Esophagus squamous epithelium (tissue), 5 donors: ENCODE measurements at regions not wholly inside any gene's neighbourhood (a gene's known extent, or its start where the extent isn't known, plus 50 kb on each side); places are given as distances from the start of the nearest gene placed in this dataset.

Experiments
- DNase-seq: peaks from one replicate; lab custom pipeline; 2025; lab: John Stamatoyannopoulos, UW
- H3K27ac ChIP-seq, 4 donors: fragments of 200-600 bp; sonication (generic); one replicate each; pipeline ENCODE4 v1.5.1; 2016 to 2019; ENCODE audit warnings: mild to moderate bottlenecking in 1 of 4
- H3K27me3 ChIP-seq, 4 donors: fragments of 200-600 bp; sonication (generic); 1 replicate in 3 of 4; 2 replicates in 1 of 4; pipeline versions ENCODE4 v1.5.1 to v1.6.0; 2017 to 2021; ENCODE audit warnings: antibody characterized with exemption in 1 of 4
- H3K36me3 ChIP-seq, 3 donors: fragments of 200-600 bp; sonication (generic); one replicate each; pipeline ENCODE4 v1.5.1; 2016 to 2019
- H3K4me1 ChIP-seq, 3 donors: fragments of 200-600 bp; sonication (generic); one replicate each; pipeline ENCODE4 v1.5.1; 2017 to 2019
- H3K4me3 ChIP-seq, 4 donors: fragments of 200-600 bp; sonication (generic); 1 replicate in 3 of 4; 2 replicates in 1 of 4; pipeline ENCODE4 v1.5.1; 2016 to 2019; ENCODE audit warnings: mild to moderate bottlenecking in 2 of 4, moderate library complexity in 1 of 4
- H3K9me3 ChIP-seq, 3 donors: fragments of 200-600 bp; sonication (generic); one replicate each; pipeline ENCODE4 v1.5.1; 2016 to 2019
- POLR2A ChIP-seq, 4 donors: fragments of 450-650 bp; IDR thresholded peaks; one replicate each; pipeline ENCODE4 v1.6.1; 2017; ENCODE audit warnings: antibody characterized with exemption in 4 of 4, mild to moderate bottlenecking in 4 of 4, moderate library complexity in 3 of 4
- WGBS, 2 donors: methylation state at CpG; one replicate each; pipeline ENCODE4 v1.1.5; 2018; 5-methylcytosine and 5-hydroxymethylcytosine counted together
- intact Hi-C: fragments of 100-400 bp; cut with DNase I; formaldehyde crosslinking; loops from one replicate; pipeline ENCODE4 v1.15.0; 2022
- TF ChIP-seq, protein P1 (sequence below), 6 experiments: fragments of 450-650 bp in 4 of 6; fragments of 200-600 bp in 2 of 6; sonication (generic) in 2 of 6; IDR thresholded peaks; one replicate each; pipeline ENCODE4 v1.5.1; 2016 to 2019; ENCODE audit warnings: antibody characterized with exemption in 6 of 6, mild to moderate bottlenecking in 4 of 6, moderate library complexity in 4 of 6
- donor health status: DM: yes; HTN: yes; CAD: no.

DNA sequence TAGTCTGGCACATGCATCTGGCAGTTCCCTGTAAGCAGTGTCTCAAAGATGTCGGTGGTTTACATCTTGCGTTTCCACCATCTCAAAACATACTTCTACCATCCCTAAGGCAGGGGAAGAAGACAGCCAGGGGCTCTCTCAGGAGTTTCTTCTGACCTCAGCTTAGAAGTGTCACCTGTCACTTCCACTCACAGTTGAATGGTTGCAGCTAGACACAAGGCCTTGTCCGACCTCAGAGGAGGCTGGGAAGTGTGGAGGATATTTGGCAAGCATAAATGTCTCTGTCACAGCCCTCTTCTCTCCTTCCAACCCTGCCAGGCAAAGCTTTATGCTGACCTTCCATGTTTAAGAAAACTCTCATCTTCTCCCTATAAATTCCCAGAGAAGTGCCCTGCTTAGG, 193.3 kb downstream of the HERPUD2 start:
- Histone ChIP-seq H3K36me3 (no peaks in the 10 kb centered on the region), H3K27me3 (no peaks in the 10 kb centered on the region), H3K4me3 (no peak overlapping the region), H3K27ac (no peak overlapping the region), H3K9me3 (no peaks in the 10 kb centered on the region), H3K4me1 (no peaks in the 10 kb centered on the region)
- intact Hi-C loops: no loop called here
- 61 to 62% methylated on average over 3 of the region's 3 CpGs for WGBS, 2 donors
- no peak for DNase-seq
- TF ChIP-seq POLR2A (IDR thresholded peaks at IDR 0.05): no peak
- TF ChIP-seq, protein P1, sequence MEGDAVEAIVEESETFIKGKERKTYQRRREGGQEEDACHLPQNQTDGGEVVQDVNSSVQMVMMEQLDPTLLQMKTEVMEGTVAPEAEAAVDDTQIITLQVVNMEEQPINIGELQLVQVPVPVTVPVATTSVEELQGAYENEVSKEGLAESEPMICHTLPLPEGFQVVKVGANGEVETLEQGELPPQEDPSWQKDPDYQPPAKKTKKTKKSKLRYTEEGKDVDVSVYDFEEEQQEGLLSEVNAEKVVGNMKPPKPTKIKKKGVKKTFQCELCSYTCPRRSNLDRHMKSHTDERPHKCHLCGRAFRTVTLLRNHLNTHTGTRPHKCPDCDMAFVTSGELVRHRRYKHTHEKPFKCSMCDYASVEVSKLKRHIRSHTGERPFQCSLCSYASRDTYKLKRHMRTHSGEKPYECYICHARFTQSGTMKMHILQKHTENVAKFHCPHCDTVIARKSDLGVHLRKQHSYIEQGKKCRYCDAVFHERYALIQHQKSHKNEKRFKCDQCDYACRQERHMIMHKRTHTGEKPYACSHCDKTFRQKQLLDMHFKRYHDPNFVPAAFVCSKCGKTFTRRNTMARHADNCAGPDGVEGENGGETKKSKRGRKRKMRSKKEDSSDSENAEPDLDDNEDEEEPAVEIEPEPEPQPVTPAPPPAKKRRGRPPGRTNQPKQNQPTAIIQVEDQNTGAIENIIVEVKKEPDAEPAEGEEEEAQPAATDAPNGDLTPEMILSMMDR (IDR thresholded peaks at IDR 0.05): no peak

DNA sequence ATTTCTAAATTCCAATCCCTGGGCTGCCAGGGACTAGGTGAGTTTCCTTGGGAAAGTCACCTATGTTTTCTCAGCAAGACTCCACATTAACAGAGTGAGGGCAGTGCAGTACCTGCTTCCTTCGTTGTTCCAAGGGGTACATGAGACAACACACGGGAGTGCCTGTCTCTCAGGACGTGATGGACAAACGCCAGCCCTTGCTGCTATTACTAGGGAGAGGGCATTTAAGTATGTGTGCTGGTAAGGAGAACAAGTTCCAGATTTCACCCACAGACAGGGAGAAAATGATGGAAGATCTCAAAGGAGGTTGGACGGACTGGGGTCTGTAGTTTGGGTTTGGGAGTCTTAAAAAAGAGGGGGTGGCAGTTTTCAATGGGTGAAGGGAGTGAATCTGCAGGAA, 195.7 kb downstream of the HERPUD2 start:
- 48 to 57% methylated on average over 3 to 5 of the region's 5 CpGs for WGBS, 2 donors
- no peak overlapping the region for H3K27ac ChIP-seq
- no peaks in the 10 kb centered on the region for H3K4me1 ChIP-seq
- intact Hi-C loops: no loop called here
- no peak for TF ChIP-seq POLR2A (IDR thresholded peaks at IDR 0.05)
- TF ChIP-seq, protein P1 (IDR thresholded peaks at IDR 0.05): no peak
- no peaks in the 10 kb centered on the region for H3K36me3 ChIP-seq
- no peaks in the 10 kb centered on the region for H3K9me3 ChIP-seq
- no peak overlapping the region for H3K4me3 ChIP-seq
- DNase-seq: no peak
- no peaks in the 10 kb centered on the region for H3K27me3 ChIP-seq

DNA sequence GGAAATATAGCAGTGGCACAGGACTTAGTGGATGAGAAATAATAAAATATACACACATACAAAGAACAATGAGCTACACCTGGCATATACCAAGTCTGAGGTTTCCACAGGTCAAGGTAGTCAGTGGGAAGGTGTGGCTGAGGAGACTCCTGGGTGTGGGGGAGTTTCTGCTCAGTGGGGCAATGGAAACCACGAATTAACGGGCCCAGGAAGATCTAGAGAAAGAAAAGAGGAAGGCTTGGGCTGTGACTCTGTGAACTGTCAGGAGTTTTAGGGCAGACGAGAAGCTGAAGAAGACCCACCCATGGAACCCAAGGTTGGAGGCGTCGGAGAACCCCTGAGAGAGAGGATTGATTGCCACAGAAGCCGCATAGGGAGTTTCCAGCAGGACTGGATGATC, 196.5 kb downstream of the HERPUD2 start:
- Histone ChIP-seq H3K27me3 (no peaks in the 10 kb centered on the region), H3K9me3 (no peaks in the 10 kb centered on the region), H3K4me1 (no peaks in the 10 kb centered on the region), H3K27ac (no peak overlapping the region), H3K4me3 (no peak overlapping the region), H3K36me3 (no peaks in the 10 kb centered on the region)
- WGBS, 2 donors: 56 to 68% methylated on average over 6 of the region's 6 CpGs
- DNase-seq: no peak
- TF ChIP-seq, protein P1 (IDR thresholded peaks at IDR 0.05): no peak
- no peak for TF ChIP-seq POLR2A (IDR thresholded peaks at IDR 0.05)
- intact Hi-C loops: no loop called here

DNA sequence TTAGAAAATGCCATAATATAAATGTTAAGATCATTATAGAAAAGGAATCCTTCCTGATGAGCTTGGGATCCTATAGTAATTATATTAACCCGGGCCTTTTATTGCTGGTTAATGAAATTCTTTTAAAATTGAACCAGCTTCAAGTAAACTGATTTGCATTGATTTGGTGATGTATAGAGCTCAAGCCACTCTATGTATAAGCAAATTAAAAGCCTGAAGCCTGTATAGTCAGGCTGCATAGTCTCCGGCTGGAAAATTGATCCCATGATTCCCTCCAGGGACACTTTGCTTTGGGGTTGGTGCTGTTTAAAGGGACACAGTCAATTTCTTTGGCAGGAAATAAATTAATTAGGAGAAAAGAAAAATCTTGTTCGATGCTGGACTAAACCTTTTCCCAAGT, 199.1 kb downstream of the HERPUD2 start:
- H3K9me3 ChIP-seq: no peaks in the 10 kb centered on the region
- no peak overlapping the region for H3K4me3 ChIP-seq
- no peaks in the 10 kb centered on the region for H3K27me3 ChIP-seq
- TF ChIP-seq POLR2A (IDR thresholded peaks at IDR 0.05): no peak
- TF ChIP-seq, protein P1 (IDR thresholded peaks at IDR 0.05): no peak
- WGBS, 2 donors: 69 to 82% methylated on average over 3 of the region's 3 CpGs
- intact Hi-C loops: no loop called here
- no peak for DNase-seq
- H3K4me1 ChIP-seq: no peaks in the 10 kb centered on the region
- H3K36me3 ChIP-seq: no peaks in the 10 kb centered on the region
- no peak overlapping the region for H3K27ac ChIP-seq

DNA sequence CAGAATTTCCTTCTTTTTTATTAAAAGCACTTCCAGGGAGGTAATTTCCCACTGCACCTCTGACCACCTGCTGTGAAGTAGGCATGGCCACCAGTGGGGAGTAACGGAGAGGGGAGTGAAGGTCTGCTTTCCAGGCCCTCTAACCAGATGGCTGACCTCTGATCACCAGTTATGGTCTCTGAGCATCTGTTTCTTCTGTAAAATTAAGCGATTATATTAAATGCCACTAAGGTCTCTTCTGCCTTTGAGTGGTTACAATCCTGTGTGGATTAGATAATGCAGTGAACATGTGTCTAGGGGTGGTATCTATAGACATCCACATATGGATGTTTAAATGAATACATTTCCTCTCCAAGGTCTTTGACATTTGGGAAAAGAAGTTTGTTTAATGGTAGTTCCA, 199.6 kb downstream of the HERPUD2 start:
- 86 to 88% methylated on average over 2 of the region's 2 CpGs for WGBS, 2 donors

More for the DNA sequence above, 199.6 kb downstream of the HERPUD2 start:
- Histone ChIP-seq H3K9me3 (no peaks in the 10 kb centered on the region), H3K36me3 (no peaks in the 10 kb centered on the region), H3K4me1 (no peaks in the 10 kb centered on the region), H3K4me3 (no peak overlapping the region), H3K27me3 (no peaks in the 10 kb centered on the region), H3K27ac (no peak overlapping the region)
- no peak for TF ChIP-seq POLR2A (IDR thresholded peaks at IDR 0.05)
- TF ChIP-seq, protein P1 (IDR thresholded peaks at IDR 0.05): no peak
- DNase-seq: no peak
- intact Hi-C loops: no loop called here
